NCI-H1092 (cell line): ENCODE measurements at regions not wholly inside any gene's neighbourhood (a gene's known extent, or its start where the extent isn't known, plus 50 kb on each side); places are given as distances from the start of the nearest gene placed in this dataset.
"Not testable (repeated sequence)": the region's sequence is repeated elsewhere in the genome, so short reads cannot be mapped to it uniquely, and the experiment has no call there.

ENCODE experiments used
- DNase-seq: peaks from one replicate; lab custom pipeline; 2025; lab: John Stamatoyannopoulos, UW

DNA sequence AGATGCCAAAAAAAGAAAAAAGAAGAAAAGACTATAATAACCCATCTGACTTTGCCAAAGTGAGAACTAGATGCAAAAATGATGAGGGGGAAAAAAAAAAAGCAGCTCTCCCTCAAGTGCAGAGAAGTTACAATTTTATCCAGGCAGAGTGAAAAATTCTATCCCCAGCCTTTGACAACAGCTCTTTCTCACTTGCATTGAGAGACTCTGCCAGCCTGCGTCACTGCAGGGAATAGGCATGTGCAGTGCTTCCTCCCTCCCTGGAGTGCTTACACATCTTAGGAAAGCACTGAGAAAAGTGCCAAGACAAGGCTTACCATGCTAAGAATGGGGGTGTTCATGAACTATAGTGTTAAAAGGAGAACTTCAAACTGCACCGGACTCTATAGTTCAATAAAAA lies 418.6 kb upstream of the TYRP1 start:
- no peak for DNase-seq

GRCh38 chr9:12276505-12276904 lies 416.7 kb upstream of the TYRP1 start:
- no peak for DNase-seq

- no peak for DNase-seq
These were observed 403.5 kb upstream of the TYRP1 start for GRCh38 chr9:12289711-12290110.

DNA sequence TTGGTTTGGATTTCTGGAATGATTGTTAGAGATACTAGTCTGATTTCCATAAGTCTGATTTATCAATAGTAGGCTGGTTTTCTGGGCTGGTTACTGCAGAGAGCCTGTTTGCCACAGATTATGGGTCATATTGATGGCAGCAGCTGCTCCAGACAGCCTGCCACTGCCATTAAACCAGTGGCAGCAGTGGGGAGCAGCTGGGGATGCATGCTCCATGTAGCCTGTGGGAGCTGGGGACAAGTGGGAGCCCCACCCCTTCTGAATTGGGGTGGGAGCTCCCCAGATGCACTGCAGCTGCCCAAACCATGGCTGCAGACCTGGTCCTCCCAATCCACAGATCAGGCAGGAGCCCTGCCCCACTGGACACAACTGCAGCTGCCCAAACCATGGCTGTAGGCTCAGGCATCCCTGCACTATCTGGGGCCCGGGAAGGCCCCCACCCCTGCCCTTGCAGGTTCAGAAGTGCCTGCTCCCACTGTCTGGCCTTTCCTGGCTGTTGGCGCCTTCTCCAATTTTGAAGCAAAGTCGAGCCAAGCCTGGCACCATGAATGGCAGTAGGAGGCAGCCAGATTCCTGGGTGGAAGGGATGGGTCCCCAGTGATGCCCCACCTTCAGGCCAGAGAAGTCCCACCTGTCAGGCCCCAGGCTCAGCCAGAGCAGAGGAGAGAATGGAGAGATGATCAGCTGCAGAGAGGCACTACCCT lies 402.9 kb upstream of the TYRP1 start:
- DNase-seq = no peak

DNA sequence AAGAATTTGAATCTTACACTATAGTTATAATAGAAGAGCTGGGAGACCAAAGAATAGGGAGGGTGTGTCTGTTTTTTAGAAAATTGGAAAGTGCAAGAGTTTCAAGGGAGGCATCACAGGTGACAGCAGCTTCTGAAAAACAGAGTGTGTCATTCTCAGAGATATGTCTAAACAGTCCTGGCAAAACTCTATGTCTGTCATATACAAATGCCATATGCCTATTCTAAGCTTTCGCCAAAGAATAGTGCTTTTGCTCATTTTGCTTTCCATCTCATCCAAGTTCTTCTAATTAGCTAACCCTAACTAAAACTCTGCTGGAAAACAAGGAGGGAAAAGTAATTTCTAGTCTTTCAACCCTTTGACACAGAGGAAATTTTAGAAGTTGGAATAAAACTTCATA lies 388.0 kb upstream of the TYRP1 start:
- no peak for DNase-seq

- no peak for DNase-seq
These were observed 378.6 kb upstream of the TYRP1 start for GRCh38 chr9:12314589-12314988.

GRCh38 chr9:12318732-12319685 lies 374.2 kb upstream of the TYRP1 start:
- DNase-seq = peak; percentile 14

- no peak for DNase-seq
These were observed 363.6 kb upstream of the TYRP1 start for GRCh38 chr9:12329623-12329985.

GRCh38 chr9:12333966-12334365 lies 359.2 kb upstream of the TYRP1 start:
- not testable (repeated sequence) for DNase-seq

DNA sequence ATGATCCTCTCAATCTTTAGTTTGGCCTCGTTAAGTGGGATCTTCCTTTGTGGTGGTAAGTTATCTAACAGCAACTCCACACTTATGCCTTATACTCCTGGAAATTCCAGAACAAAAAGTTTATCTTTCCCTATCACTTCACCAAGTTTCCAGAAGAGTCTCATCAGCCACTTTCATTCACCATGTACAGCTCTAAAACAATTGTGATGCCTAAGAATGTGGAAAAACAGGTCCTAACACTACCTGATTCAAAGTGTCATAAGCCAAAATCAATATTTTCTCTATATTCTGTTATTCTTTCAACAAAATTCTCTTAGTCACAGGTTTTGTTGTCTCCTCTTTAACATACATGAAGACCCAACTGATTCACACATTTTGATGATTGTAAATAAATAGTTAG lies 342.4 kb upstream of the TYRP1 start:
- DNase-seq = no peak

DNA sequence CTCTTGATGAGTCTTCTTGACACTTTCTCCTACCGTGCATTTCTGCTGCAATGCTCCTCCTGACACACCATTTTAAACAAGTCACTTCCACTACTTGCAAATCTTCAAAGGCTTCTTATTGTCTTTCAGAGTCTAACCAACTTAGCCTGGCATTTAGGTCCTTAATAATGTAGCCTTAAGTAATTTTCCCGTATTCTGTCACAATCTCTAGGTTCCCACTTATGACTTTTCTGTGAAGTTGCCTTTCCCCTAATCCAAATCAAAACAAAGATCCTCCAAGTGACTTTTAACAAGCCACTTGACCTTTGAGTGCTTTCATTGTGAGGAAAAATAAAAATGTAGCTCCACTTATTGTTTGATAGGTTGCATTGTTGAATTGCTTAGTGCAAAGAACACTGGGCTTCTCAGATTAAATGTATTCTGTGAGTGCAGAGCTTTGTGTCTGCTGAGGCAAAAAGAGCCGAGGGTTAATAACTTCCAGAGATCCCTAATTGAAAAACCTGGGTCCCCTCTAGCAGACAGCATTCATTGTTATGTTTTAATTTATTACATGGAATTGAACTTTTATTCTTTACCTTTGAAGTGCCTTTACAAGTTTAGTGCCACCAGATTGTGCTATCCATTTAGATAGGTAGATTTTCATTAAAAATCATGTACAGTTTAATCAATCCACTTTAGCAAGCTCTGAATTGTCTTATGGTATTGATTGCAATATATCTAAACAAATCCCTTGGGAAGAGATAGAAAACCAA lies 341.7 kb upstream of the TYRP1 start:
- DNase-seq = no peak

DNA sequence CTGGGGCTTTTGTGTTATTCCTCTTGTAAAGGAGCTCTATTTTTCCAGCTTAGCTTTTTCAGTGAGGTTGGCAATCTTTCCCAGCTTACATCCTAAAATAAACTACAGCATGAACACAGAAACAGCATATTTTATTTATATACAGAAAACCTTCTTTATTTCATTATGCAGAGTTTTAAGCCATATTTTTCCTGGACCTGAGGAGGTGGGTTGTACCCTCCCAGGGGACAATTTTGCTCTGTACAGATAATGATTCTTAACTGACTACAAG lies 341.2 kb upstream of the TYRP1 start:
- DNase-seq = no peak

- DNase-seq = no peak
These were observed 329.7 kb upstream of the TYRP1 start for GRCh38 chr9:12363439-12363838.

- no peak for DNase-seq
These were observed 324.6 kb upstream of the TYRP1 start for GRCh38 chr9:12368569-12368968.

DNA sequence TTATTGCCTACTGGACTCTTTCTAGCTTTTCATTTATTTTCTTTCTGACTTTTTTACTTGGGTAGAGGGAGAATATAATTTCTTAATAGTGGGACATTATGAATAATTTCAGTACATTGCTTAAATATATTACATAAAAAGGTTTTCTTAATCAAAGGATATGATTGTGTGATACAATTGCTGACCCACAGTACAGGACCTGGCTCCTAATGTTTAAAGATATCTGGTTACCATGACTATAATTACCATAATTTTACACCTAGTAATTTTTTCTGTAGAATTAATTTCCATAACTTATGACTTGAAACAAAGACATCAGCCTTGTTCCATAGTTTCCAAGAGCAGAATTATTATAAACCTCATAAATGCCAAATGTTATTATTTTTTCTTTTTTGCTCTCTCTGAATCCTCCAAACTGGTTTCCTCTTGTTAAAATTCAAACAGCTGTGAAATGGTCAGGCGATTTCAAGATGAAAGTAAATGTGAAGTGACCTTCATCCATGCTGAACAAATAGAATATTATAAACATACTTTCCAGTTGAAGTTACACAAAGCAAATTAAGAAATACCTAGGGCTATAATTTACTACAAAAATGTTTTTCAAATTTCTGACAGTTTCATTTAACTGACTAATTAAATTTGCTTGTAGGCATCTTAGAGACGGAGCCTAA lies 301.2 kb upstream of the TYRP1 start:
- DNase-seq = no peak

DNA sequence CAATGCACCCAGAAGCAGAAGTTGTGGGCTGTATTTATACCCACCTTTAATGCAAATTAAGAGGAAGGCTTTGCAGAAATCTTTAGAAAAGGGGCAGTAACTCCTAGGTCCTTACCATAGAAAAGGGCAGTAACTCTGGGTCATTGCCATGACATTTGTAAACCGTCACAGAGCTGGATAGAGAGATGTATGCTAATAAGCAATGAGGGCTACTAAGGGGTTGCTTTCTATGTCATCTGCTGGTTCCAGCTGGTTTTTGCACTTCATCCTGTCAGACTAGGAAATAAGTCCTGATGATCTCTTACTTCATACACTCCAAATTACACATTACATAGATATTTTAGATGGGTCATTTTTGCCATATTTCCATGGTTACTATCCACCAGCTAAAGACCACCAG lies 299.1 kb upstream of the TYRP1 start:
- no peak for DNase-seq

DNA sequence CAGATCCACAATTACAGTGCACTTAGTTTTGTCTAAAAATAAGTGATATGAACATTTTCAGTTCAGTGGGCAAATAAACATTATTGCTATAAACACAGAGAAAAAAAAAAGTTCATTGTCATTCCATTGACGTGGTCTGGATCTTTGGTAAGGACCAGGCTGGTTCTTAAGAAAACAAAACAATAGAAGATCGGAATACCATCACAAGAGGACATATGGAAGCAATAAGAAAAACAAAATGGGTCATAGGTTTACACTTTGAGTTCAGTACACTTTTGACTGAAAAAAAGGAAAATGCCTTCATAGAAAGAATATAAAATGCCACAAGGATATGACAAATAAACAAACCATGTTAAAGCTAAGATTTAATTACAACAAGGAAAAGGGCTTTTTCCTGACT lies 289.5 kb upstream of the TYRP1 start:
- no peak for DNase-seq

- no peak for DNase-seq
These were observed 279.2 kb upstream of the TYRP1 start for GRCh38 chr9:12413986-12414385.

DNA sequence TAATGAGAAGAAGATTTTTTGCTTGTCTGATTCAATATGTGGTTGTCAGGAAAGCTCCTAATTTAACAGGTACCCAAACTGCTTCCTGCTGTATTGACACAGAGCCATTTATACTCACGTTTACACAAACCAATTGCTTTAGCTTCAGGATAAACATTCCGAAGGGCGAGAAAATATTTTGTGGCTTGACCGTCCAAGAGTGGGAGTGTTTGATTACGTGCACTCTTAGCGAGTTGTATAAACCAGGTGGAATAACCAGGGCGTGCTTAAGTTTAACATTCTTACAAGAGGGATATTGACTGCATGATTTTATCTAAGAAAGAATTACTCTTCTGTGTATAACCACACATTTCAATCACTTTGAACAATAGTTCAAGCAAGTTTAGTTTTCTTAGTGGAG lies 278.7 kb upstream of the TYRP1 start:
- DNase-seq = no peak

DNA sequence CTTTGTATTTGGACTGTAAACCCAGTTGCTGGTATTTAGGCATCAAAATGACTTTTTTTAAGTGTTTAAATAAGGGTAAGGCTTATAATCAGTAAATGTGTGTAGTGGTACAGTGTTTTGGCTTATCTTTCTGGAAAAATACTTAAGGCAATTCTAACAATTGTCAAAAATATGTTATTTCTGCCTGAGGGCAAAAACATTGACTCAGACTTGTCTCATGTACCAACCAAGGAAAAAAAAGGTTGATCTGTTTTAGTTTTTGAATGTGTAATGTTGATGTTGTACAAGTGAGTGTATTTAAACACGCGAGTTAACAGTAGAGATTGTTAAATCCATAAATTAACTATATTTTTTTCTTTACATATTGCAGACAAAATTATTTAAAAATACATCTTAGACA lies 277.8 kb upstream of the TYRP1 start:
- DNase-seq = no peak

GRCh38 chr9:12416716-12417115 lies 276.5 kb upstream of the TYRP1 start:
- no peak for DNase-seq

- DNase-seq = no peak
These were observed 268.9 kb upstream of the TYRP1 start for GRCh38 chr9:12424243-12424642.
